Suprapubic skin (tissue), 4 donors: ENCODE measurements at regions not wholly inside any gene's neighbourhood (a gene's known extent, or its start where the extent isn't known, plus 50 kb on each side); places are given as distances from the start of the nearest gene placed in this dataset.

Experiments used
- DNase-seq, 2 donors: peaks; one replicate each; pipeline ENCODE4 v3.0.0-alpha.2; 2019; ENCODE audit warnings: low spot score in 2 of 2
- H3K27ac ChIP-seq: fragments of 200-600 bp; sonication (generic); one replicate; pipeline ENCODE4 v1.5.1; 2019
- H3K27me3 ChIP-seq: fragments of 200-600 bp; sonication (generic); one replicate; pipeline ENCODE4 v1.5.1; 2019
- H3K36me3 ChIP-seq: fragments of 200-600 bp; sonication (generic); one replicate; pipeline ENCODE4 v1.5.1; 2019
- H3K4me1 ChIP-seq: fragments of 200-600 bp; sonication (generic); one replicate; pipeline ENCODE4 v1.5.1; 2019
- H3K4me3 ChIP-seq: fragments of 200-600 bp; sonication (generic); one replicate; pipeline ENCODE4 v1.5.1; 2019; ENCODE audit warnings: mild to moderate bottlenecking
- H3K9me3 ChIP-seq: fragments of 200-600 bp; sonication (generic); one replicate; pipeline ENCODE4 v1.5.1; 2019
- EP300 ChIP-seq: sonication (generic); formaldehyde crosslinking; IDR thresholded peaks from one replicate; pipeline ENCODE4 v1.6.1; 2017; ENCODE audit warnings: antibody characterized with exemption
- POLR2A ChIP-seq, 2 donors: fragments of 450-650 bp; IDR thresholded peaks; one replicate each; pipeline ENCODE4 v1.6.1; 2017; ENCODE audit warnings: antibody characterized with exemption in 2 of 2, mild to moderate bottlenecking in 2 of 2, moderate library complexity in 2 of 2
- POLR2AphosphoS5 ChIP-seq, 3 donors: sonication (generic); formaldehyde crosslinking; IDR thresholded peaks; one replicate each; pipeline ENCODE4 v1.6.1; 2017; ENCODE audit warnings: antibody characterized with exemption in 3 of 3
- WGBS: methylation state at CpG from one replicate; pipeline ENCODE4 v1.1.5; 2018; 5-methylcytosine and 5-hydroxymethylcytosine counted together
- TF ChIP-seq, protein P1 (sequence below), 2 donors: fragments of 200-600 bp in 1 of 2; fragments of 450-650 bp in 1 of 2; sonication (generic) in 1 of 2; IDR thresholded peaks; one replicate each; pipeline ENCODE4 v1.5.1; 2016 to 2019; ENCODE audit warnings: antibody characterized with exemption in 2 of 2, mild to moderate bottlenecking in 1 of 2, moderate library complexity in 1 of 2

GRCh38 chr2:228594012-228594411, 412.5 kb upstream of the SPHKAP start:
- H3K4me1 ChIP-seq, result no peaks in the 10 kb centered on the region
- H3K4me3 ChIP-seq, result no peak overlapping the region
- no peaks in the 10 kb centered on the region for H3K36me3 ChIP-seq
- H3K9me3 ChIP-seq, result no peaks in the 10 kb centered on the region
- H3K27me3 ChIP-seq, result no peaks in the 10 kb centered on the region
- no peak overlapping the region for H3K27ac ChIP-seq
- TF ChIP-seq POLR2AphosphoS5 (IDR thresholded peaks at IDR 0.05) (no peak), POLR2A (IDR thresholded peaks at IDR 0.05) (no peak), EP300 (no peak)
- TF ChIP-seq, protein P1, sequence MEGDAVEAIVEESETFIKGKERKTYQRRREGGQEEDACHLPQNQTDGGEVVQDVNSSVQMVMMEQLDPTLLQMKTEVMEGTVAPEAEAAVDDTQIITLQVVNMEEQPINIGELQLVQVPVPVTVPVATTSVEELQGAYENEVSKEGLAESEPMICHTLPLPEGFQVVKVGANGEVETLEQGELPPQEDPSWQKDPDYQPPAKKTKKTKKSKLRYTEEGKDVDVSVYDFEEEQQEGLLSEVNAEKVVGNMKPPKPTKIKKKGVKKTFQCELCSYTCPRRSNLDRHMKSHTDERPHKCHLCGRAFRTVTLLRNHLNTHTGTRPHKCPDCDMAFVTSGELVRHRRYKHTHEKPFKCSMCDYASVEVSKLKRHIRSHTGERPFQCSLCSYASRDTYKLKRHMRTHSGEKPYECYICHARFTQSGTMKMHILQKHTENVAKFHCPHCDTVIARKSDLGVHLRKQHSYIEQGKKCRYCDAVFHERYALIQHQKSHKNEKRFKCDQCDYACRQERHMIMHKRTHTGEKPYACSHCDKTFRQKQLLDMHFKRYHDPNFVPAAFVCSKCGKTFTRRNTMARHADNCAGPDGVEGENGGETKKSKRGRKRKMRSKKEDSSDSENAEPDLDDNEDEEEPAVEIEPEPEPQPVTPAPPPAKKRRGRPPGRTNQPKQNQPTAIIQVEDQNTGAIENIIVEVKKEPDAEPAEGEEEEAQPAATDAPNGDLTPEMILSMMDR (IDR thresholded peaks at IDR 0.05), result no peak
- 48% methylated on average over 2 of the region's 2 CpGs for WGBS
- DNase-seq, result no peak

GRCh38 chr2:228592925-228593324, 411.4 kb upstream of the SPHKAP start:
- 59% methylated on average over 4 of the region's 4 CpGs for WGBS
- no peak overlapping the region for H3K4me3 ChIP-seq
- no peak for DNase-seq
- no peaks in the 10 kb centered on the region for H3K4me1 ChIP-seq
- no peak for TF ChIP-seq EP300
- TF ChIP-seq, protein P1 (IDR thresholded peaks at IDR 0.05), result no peak
- TF ChIP-seq POLR2A (IDR thresholded peaks at IDR 0.05), result no peak
- TF ChIP-seq POLR2AphosphoS5 (IDR thresholded peaks at IDR 0.05), result no peak
- H3K27ac ChIP-seq, result no peak overlapping the region
- H3K27me3 ChIP-seq, result no peaks in the 10 kb centered on the region
- peaks cover 7% of the 10 kb centered on the region for H3K9me3 ChIP-seq
- H3K36me3 ChIP-seq, result no peaks in the 10 kb centered on the region

- peaks cover 7% of the 10 kb centered on the region for H3K9me3 ChIP-seq
- DNase-seq, result no peak
- no peak overlapping the region for H3K4me3 ChIP-seq
- H3K27ac ChIP-seq, result no peak overlapping the region
- H3K36me3 ChIP-seq, result no peaks in the 10 kb centered on the region
- TF ChIP-seq POLR2A (IDR thresholded peaks at IDR 0.05), result no peak
- TF ChIP-seq, protein P1 (IDR thresholded peaks at IDR 0.05), result no peak
- TF ChIP-seq POLR2AphosphoS5 (IDR thresholded peaks at IDR 0.05), result no peak
- no peak for TF ChIP-seq EP300
- WGBS, result 83% methylated on average over 2 of the region's 2 CpGs
- no peaks in the 10 kb centered on the region for H3K4me1 ChIP-seq
- H3K27me3 ChIP-seq, result no peaks in the 10 kb centered on the region
Measured at GRCh38 chr2:228590681-228591080, 409.2 kb upstream of the SPHKAP start.

DNA sequence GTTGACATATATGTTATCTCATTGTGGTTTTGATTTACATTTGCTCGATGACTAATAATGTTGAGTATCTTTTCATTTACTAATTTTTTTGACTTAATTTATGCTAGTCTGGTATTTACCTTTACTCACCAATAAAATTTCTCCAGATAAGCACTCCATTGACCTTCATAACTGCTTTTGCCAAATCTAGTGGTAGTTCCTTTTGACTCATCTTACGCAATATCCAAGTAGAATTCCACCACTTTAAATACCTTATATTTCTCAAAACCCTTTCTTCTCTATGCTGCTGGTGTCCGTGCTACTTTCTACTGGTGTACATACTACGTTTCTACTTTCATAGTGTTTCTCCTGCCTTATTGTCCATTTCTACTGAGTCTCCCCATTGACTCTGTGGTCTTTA, 407.6 kb upstream of the SPHKAP start:
- Histone ChIP-seq H3K27ac (no peak overlapping the region), H3K4me1 (no peaks in the 10 kb centered on the region), H3K9me3 (peaks cover 7% of the 10 kb centered on the region), H3K36me3 (no peaks in the 10 kb centered on the region), H3K4me3 (no peak overlapping the region), H3K27me3 (no peaks in the 10 kb centered on the region)
- 69% methylated on average over 4 of the region's 4 CpGs for WGBS
- TF ChIP-seq EP300, result no peak
- TF ChIP-seq, protein P1 (IDR thresholded peaks at IDR 0.05), result no peak
- TF ChIP-seq POLR2A (IDR thresholded peaks at IDR 0.05), result no peak
- no peak for TF ChIP-seq POLR2AphosphoS5 (IDR thresholded peaks at IDR 0.05)
- DNase-seq, result no peak

DNA sequence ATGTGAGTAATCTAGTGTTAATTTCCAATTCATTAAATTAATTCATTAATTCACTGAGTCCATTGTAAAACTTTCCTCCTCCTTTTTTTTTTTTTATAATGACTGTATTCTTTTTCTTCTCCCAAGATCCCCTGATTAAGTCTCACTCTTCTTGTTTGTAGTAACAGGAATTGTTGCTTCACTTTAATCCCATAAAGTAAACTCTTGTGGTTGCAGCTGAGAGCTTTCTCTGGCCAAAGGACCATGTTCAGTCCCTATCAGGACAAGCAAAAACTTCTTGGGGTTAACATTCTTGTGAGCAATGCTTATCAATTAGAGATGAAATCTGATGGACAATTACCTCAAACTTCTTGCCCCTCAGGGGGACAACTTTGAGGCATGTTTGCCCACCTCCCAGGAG, 400.2 kb upstream of the SPHKAP start:
- H3K4me3 ChIP-seq, result no peak overlapping the region
- no peaks in the 10 kb centered on the region for H3K27me3 ChIP-seq
- peaks cover 6% of the 10 kb centered on the region for H3K9me3 ChIP-seq
- H3K4me1 ChIP-seq, result no peaks in the 10 kb centered on the region
- H3K27ac ChIP-seq, result no peak overlapping the region
- no peak for DNase-seq
- H3K36me3 ChIP-seq, result no peaks in the 10 kb centered on the region
- TF ChIP-seq, protein P1 (IDR thresholded peaks at IDR 0.05), result no peak
- no peak for TF ChIP-seq EP300
- TF ChIP-seq POLR2AphosphoS5 (IDR thresholded peaks at IDR 0.05), result no peak
- no peak for TF ChIP-seq POLR2A (IDR thresholded peaks at IDR 0.05)
